HEK293 (cell line): ENCODE measurements at regions not wholly inside any gene's neighbourhood (a gene's known extent, or its start where the extent isn't known, plus 50 kb on each side); places are given as distances from the start of the nearest gene placed in this dataset.

Experiments
- CTCF ChIA-PET: fragments of 350-600 bp; formaldehyde crosslinking; extraction: SDS; loops from one replicate; lab custom pipeline; 2021; ENCODE audit warnings: antibody characterized with exemption; lab: Yijun Ruan, JAX
- POLR2A ChIA-PET: fragments of 300-600 bp; formaldehyde crosslinking; extraction: SDS; loops from one replicate; lab custom pipeline; 2020; ENCODE audit warnings: antibody characterized with exemption, inconsistent platforms; lab: Yijun Ruan, JAX
- H3K27ac ChIP-seq: fragments of 200-500 bp; sonication (Bioruptor generic); 2 replicates; pipeline ENCODE4 v1.5.1; 2014; ENCODE audit warnings: low read depth, low read length, control low read depth, inconsistent platforms; ENCODE audit errors: extremely low read depth
- H3K36me3 ChIP-seq, 2 experiments: fragments of 200-500 bp in 1 of 2; sonication (Bioruptor generic) in 1 of 2; 1 replicate in 1 of 2; 2 replicates in 1 of 2; pipeline ENCODE4 v1.5.1; 2014 to 2017; ENCODE audit warnings: inconsistent platforms in 2 of 2, low read length in 2 of 2; ENCODE audit not compliant: control insufficient read depth in 2 of 2, insufficient read depth in 1 of 2
- H3K4me1 ChIP-seq: fragments of 200-500 bp; sonication (Bioruptor generic); 2 replicates; pipeline ENCODE4 v1.5.1; 2014; ENCODE audit warnings: mild to moderate bottlenecking, low read length, inconsistent platforms; ENCODE audit not compliant: control insufficient read depth, insufficient read depth
- H3K4me3 ChIP-seq: 2 replicates; pipeline ENCODE4 v1.5.1; 2011; ENCODE audit warnings: low read depth, mild to moderate bottlenecking, control low read depth, low read length, moderate library complexity
- H3K9me3 ChIP-seq: fragments of 200-500 bp; sonication (Bioruptor generic); 2 replicates; pipeline ENCODE4 v1.5.1; 2014; ENCODE audit warnings: low read depth, low read length, inconsistent platforms; ENCODE audit not compliant: control insufficient read depth, insufficient read depth
- GLI2 ChIP-seq: fragments of 450-650 bp; formaldehyde crosslinking; IDR thresholded peaks from 2 replicates; pipeline ENCODE4; 2017; ENCODE audit warnings: missing biosample characterization, missing genetic modification characterization, low read depth, borderline replicate concordance
- GLI4 ChIP-seq: fragments of 450-650 bp; formaldehyde crosslinking; IDR thresholded peaks from 2 replicates; pipeline ENCODE4 v1.5.1; 2016; ENCODE audit warnings: missing biosample characterization, missing genetic modification characterization
- PATZ1 ChIP-seq: fragments of 450-650 bp; formaldehyde crosslinking; IDR thresholded peaks from 2 replicates; pipeline ENCODE4 v1.5.1; 2016; ENCODE audit warnings: missing biosample characterization, missing genetic modification characterization
- SCRT1 ChIP-seq: fragments of 450-650 bp; formaldehyde crosslinking; IDR thresholded peaks from 2 replicates; pipeline ENCODE4 v1.5.1; 2016; ENCODE audit warnings: missing biosample characterization, missing genetic modification characterization, borderline replicate concordance
- SP2 ChIP-seq: fragments of 450-650 bp; formaldehyde crosslinking; IDR thresholded peaks from 2 replicates; pipeline ENCODE4 v1.5.1; 2016; ENCODE audit warnings: missing biosample characterization, missing genetic modification characterization
- WT1 ChIP-seq: fragments of 450-650 bp; formaldehyde crosslinking; IDR thresholded peaks from 2 replicates; pipeline ENCODE4 v1.5.1; 2016; ENCODE audit warnings: missing biosample characterization, missing genetic modification characterization
- ZBTB21 ChIP-seq: fragments of 450-650 bp; formaldehyde crosslinking; IDR thresholded peaks from 2 replicates; pipeline ENCODE4 v1.5.1; 2017; ENCODE audit warnings: missing biosample characterization, missing genetic modification characterization
- ZBTB6 ChIP-seq: fragments of 450-650 bp; formaldehyde crosslinking; IDR thresholded peaks from 2 replicates; pipeline ENCODE4 v1.5.1; 2017; ENCODE audit warnings: missing biosample characterization, missing genetic modification characterization
- ZNF114 ChIP-seq: fragments of 450-650 bp; formaldehyde crosslinking; IDR thresholded peaks from 2 replicates; pipeline ENCODE4 v1.5.0; 2017; ENCODE audit warnings: missing biosample characterization, missing genetic modification characterization
- ZNF132 ChIP-seq: fragments of 450-650 bp; formaldehyde crosslinking; IDR thresholded peaks from 2 replicates; pipeline ENCODE4 v1.5.1; 2017; ENCODE audit warnings: missing biosample characterization, missing genetic modification characterization, borderline replicate concordance
- ZNF24 ChIP-seq: fragments of 450-650 bp; formaldehyde crosslinking; IDR thresholded peaks from 2 replicates; pipeline ENCODE4 v1.5.1; 2016; ENCODE audit warnings: missing biosample characterization, missing genetic modification characterization
- ZNF398 ChIP-seq: fragments of 450-650 bp; formaldehyde crosslinking; IDR thresholded peaks from 2 replicates; pipeline ENCODE4 v1.5.1; 2017; ENCODE audit warnings: missing biosample characterization, missing genetic modification characterization
- ZNF473 ChIP-seq: fragments of 450-650 bp; formaldehyde crosslinking; IDR thresholded peaks from 2 replicates; pipeline ENCODE4 v1.5.1; 2017; ENCODE audit warnings: missing biosample characterization, missing genetic modification characterization
- ZNF529 ChIP-seq: fragments of 450-650 bp; formaldehyde crosslinking; IDR thresholded peaks from 2 replicates; pipeline ENCODE4 v1.5.1; 2017; ENCODE audit warnings: missing genetic modification characterization, missing biosample characterization; ENCODE audit not compliant: insufficient replicate concordance
- ZNF585B ChIP-seq: fragments of 450-650 bp; formaldehyde crosslinking; IDR thresholded peaks from 2 replicates; pipeline ENCODE4 v1.5.1; 2016; ENCODE audit warnings: missing biosample characterization, missing genetic modification characterization
- ZNF76 ChIP-seq: fragments of 450-650 bp; formaldehyde crosslinking; IDR thresholded peaks from 2 replicates; pipeline ENCODE4; 2016; ENCODE audit warnings: low read depth, missing biosample characterization, missing genetic modification characterization, borderline replicate concordance
- ZNF776 ChIP-seq: fragments of 450-650 bp; formaldehyde crosslinking; IDR thresholded peaks from 2 replicates; pipeline ENCODE4 v1.5.0; 2017; ENCODE audit warnings: missing biosample characterization, missing genetic modification characterization, borderline replicate concordance
- ZNF843 ChIP-seq: fragments of 450-650 bp; formaldehyde crosslinking; IDR thresholded peaks from 2 replicates; pipeline ENCODE4 v1.5.1; 2016; ENCODE audit warnings: missing biosample characterization, missing genetic modification characterization
- ZSCAN30 ChIP-seq: fragments of 450-650 bp; IDR thresholded peaks from 2 replicates; pipeline ENCODE4 v1.5.1; 2018; ENCODE audit warnings: missing biosample characterization, mild to moderate bottlenecking, missing genetic modification characterization, moderate library complexity

GRCh38 chr12:98045395-98045794, 470.0 kb upstream of the TMPO start:
- Histone ChIP-seq H3K27ac (no peak overlapping the region), H3K4me1 (no peaks in the 10 kb centered on the region), H3K4me3 (no peak overlapping the region), H3K36me3 (no peaks in the 10 kb centered on the region), H3K9me3 (no peaks in the 10 kb centered on the region)
- POLR2A ChIA-PET = interaction anchor here (0.6 kb wide), 1 partner anchor 73 kb away, joined by 4 read pairs; no protein-coding TSS in a partner anchor
- CTCF ChIA-PET = no interaction called here
- TF ChIP-seq ZNF76 (no peak), ZSCAN30 (no peak)

GRCh38 chr12:98048326-98048725, 467.1 kb upstream of the TMPO start:
- Histone ChIP-seq H3K4me1 (no peaks in the 10 kb centered on the region), H3K36me3 (no peaks in the 10 kb centered on the region), H3K9me3 (no peaks in the 10 kb centered on the region), H3K27ac (no peak overlapping the region), H3K4me3 (no peak overlapping the region)
- ChIA-PET CTCF (no interaction called here), POLR2A (no interaction called here)
- TF ChIP-seq SP2 (tag by site-specific recombination) (no peak), ZNF776 (tag by site-specific recombination) (no peak), ZBTB6 (tag by site-specific recombination) (no peak), ZNF24 (tag by site-specific recombination) (no peak), ZNF843 (tag by site-specific recombination) (no peak), ZNF398 (tag by site-specific recombination) (no peak), GLI4 (tag by site-specific recombination) (no peak), PATZ1 (tag by site-specific recombination) (no peak), ZNF473 (tag by site-specific recombination) (no peak), ZNF529 (tag by site-specific recombination) (no peak), ZBTB21 (tag by site-specific recombination) (no peak), SCRT1 (no peak), WT1 (no peak), ZNF114 (tag by site-specific recombination) (no peak), ZNF132 (tag by site-specific recombination) (no peak), GLI2 (tag by site-specific recombination) (no peak)

GRCh38 chr12:98053202-98053601, 462.2 kb upstream of the TMPO start:
- ChIA-PET POLR2A (no interaction called here), CTCF (interaction anchor here (1.1 kb wide), 1 partner anchor 10 kb away, joined by 3 read pairs; no protein-coding TSS in a partner anchor)
- H3K9me3 ChIP-seq = no peaks in the 10 kb centered on the region
- H3K4me3 ChIP-seq = no peak overlapping the region
- H3K36me3 ChIP-seq = no peaks in the 10 kb centered on the region
- no peak overlapping the region for H3K27ac ChIP-seq
- no peaks in the 10 kb centered on the region for H3K4me1 ChIP-seq
- TF ChIP-seq ZNF585B (tag by site-specific recombination) = no peak
